AG09309 (cell line): ENCODE measurements at regions not wholly inside any gene's neighbourhood (a gene's known extent, or its start where the extent isn't known, plus 50 kb on each side); places are given as distances from the start of the nearest gene placed in this dataset.

Source experiments
- DNase-seq: peaks from one replicate; pipeline ENCODE4 v3.0.0-alpha.2; 2010; ENCODE audit warnings: low read depth
- H3K4me3 ChIP-seq: 2 replicates; pipeline ENCODE4 v1.5.1; 2011; ENCODE audit warnings: mild to moderate bottlenecking, low read depth, low read length, moderate library complexity; ENCODE audit not compliant: control insufficient read depth
- TF ChIP-seq, protein P1 (sequence below): IDR thresholded peaks from 2 replicates; pipeline ENCODE4 v1.5.1; 2011; ENCODE audit warnings: mild to moderate bottlenecking, low read depth, low read length, inconsistent platforms; ENCODE audit not compliant: insufficient read depth, control insufficient read depth; ENCODE audit errors: missing control alignments

- no peak for DNase-seq
- TF ChIP-seq, protein P1, sequence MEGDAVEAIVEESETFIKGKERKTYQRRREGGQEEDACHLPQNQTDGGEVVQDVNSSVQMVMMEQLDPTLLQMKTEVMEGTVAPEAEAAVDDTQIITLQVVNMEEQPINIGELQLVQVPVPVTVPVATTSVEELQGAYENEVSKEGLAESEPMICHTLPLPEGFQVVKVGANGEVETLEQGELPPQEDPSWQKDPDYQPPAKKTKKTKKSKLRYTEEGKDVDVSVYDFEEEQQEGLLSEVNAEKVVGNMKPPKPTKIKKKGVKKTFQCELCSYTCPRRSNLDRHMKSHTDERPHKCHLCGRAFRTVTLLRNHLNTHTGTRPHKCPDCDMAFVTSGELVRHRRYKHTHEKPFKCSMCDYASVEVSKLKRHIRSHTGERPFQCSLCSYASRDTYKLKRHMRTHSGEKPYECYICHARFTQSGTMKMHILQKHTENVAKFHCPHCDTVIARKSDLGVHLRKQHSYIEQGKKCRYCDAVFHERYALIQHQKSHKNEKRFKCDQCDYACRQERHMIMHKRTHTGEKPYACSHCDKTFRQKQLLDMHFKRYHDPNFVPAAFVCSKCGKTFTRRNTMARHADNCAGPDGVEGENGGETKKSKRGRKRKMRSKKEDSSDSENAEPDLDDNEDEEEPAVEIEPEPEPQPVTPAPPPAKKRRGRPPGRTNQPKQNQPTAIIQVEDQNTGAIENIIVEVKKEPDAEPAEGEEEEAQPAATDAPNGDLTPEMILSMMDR, result no peak
- H3K4me3 ChIP-seq, result no peak overlapping the region
Measured at GRCh38 chr13:89034015-89034414, 1362.8 kb downstream of the SLITRK5 start.

DNA sequence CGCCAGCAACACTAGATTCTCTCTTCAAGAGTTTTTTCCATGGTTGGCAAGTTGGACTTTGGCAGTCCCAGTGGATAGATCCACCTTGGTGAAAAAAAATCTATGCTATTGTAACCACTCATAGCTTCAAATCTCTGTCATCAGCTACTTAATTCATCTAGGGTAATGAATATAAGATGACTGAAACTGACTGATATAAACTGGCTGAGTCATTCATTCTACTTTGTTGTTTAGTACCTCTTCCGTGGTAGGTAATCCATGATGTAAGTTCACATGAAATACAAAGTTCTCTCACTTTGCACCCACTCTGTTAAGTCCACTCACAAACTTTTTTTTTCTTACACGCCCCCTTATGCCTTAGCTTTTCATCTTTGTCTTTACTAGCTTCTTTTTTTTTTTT lies 1381.5 kb downstream of the SLITRK5 start:
- no peak for DNase-seq
- TF ChIP-seq, protein P1, result no peak
- H3K4me3 ChIP-seq, result no peak overlapping the region

DNA sequence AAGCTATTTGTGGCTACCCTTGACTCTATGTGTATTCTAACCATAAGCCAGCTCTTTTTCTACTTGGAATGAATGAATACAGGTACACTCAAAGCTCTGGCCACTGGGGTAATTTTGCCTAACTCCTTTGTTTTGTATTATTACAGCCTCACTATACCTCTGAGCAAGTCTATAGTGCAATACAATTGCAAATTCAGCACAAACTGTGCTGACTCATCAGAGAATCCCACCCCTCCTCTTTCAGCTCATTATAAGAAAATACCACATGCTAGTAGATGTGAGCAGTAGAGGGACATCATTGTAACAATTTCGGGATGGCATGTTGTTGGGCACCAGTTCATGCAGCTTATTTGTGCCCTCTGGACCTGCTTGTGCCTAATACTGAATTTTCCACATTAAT lies 1382.2 kb downstream of the SLITRK5 start:
- no peak overlapping the region for H3K4me3 ChIP-seq
- TF ChIP-seq, protein P1, result no peak
- no peak for DNase-seq

DNA sequence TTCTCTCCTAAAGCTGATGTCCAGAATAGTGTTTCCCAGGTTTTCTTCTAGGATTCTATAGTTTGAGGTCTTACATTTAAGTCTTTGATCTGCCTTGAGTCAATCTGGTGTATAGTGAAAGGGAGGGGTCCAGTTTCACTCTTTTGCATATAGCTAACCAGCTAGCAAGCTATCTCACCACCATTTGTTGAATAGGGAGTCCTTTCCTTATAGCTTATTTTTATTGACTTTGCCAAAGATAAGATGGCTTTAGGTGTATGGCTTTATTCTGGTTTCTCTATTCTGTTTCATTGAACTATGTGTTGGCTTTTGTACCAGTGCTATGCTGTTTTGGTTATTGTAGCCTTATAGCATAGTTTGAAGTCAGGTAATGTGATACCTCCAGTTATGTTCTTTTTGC lies 1386.1 kb downstream of the SLITRK5 start:
- DNase-seq, result no peak
- TF ChIP-seq, protein P1, result no peak
- no peak overlapping the region for H3K4me3 ChIP-seq

GRCh38 chr13:89057862-89058261 lies 1386.7 kb downstream of the SLITRK5 start:
- no peak for DNase-seq
- TF ChIP-seq, protein P1, result no peak
- no peak overlapping the region for H3K4me3 ChIP-seq

DNA sequence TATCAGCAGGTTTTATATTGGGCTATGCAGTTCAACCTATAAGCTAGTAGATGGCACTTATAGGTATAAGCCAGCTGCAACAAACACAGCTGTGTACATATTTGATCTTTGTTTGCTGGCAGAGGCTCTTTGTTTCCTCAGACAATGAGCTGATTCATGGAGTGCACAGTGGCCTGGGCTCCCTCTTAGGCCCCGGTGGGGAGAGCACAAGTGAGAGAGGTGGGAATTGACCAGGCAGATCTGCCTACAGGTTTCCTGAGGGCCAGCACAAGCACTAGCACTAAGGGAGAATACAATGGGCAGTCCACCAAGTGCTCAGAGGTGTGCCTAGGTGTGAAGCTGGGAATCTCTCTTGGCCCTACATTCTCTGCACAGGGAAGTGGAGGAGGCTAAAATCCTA lies 1390.7 kb downstream of the SLITRK5 start:
- DNase-seq, result no peak
- no peak overlapping the region for H3K4me3 ChIP-seq
- TF ChIP-seq, protein P1, result no peak

- no peak overlapping the region for H3K4me3 ChIP-seq
- no peak for DNase-seq
- TF ChIP-seq, protein P1, result no peak
Measured at GRCh38 chr13:89066868-89067466, 1395.8 kb downstream of the SLITRK5 start.
